MG63 (cell line): ENCODE measurements at regions not wholly inside any gene's neighbourhood (a gene's known extent, or its start where the extent isn't known, plus 50 kb on each side); places are given as distances from the start of the nearest gene placed in this dataset.

Experiments used
- DNase-seq: peaks from one replicate; pipeline ENCODE4 v3.0.0-alpha.2; 2020
- H3K27me3 ChIP-seq: fragments of 250-450 bp; sonication (Bioruptor Pico); 2 replicates; pipeline ENCODE4 v1.5.1; 2020; ENCODE audit warnings: mild to moderate bottlenecking, moderate library complexity
- H3K36me3 ChIP-seq: fragments of 250-450 bp; sonication (Bioruptor Pico); 2 replicates; pipeline ENCODE4 v1.5.1; 2020; ENCODE audit warnings: mild to moderate bottlenecking, moderate library complexity
- H3K4me3 ChIP-seq: fragments of 250-450 bp; sonication (Bioruptor Pico); 2 replicates; pipeline ENCODE4 v1.5.1; 2020; ENCODE audit warnings: mild to moderate bottlenecking, moderate library complexity
- H3K9me3 ChIP-seq: fragments of 250-450 bp; sonication (Bioruptor Pico); 2 replicates; pipeline ENCODE4 v1.5.1; 2020; ENCODE audit warnings: mild to moderate bottlenecking, moderate library complexity

- Histone ChIP-seq H3K36me3 (no peaks in the 10 kb centered on the region), H3K27me3 (no peaks in the 10 kb centered on the region)
- DNase-seq = no peak
These were observed 282.9 kb downstream of the PTPRU start for GRCh38 chr1:29519108-29519787.

GRCh38 chr1:29518183-29518835, 282.0 kb downstream of the PTPRU start:
- no peak for DNase-seq
- Histone ChIP-seq H3K36me3 (no peaks in the 10 kb centered on the region), H3K9me3 (no peaks in the 10 kb centered on the region), H3K4me3 (no peak overlapping the region), H3K27me3 (no peaks in the 10 kb centered on the region)

More at GRCh38 chr1:29519108-29519787, 282.9 kb downstream of the PTPRU start:
- no peak overlapping the region for H3K4me3 ChIP-seq
- H3K9me3 ChIP-seq = no peaks in the 10 kb centered on the region

GRCh38 chr1:29517251-29518086, 281.1 kb downstream of the PTPRU start:
- DNase-seq = no peak
- no peaks in the 10 kb centered on the region for H3K9me3 ChIP-seq

GRCh38 chr1:29516063-29516820, 279.9 kb downstream of the PTPRU start:
- Histone ChIP-seq H3K9me3 (no peaks in the 10 kb centered on the region), H3K36me3 (no peaks in the 10 kb centered on the region), H3K4me3 (no peak overlapping the region), H3K27me3 (no peaks in the 10 kb centered on the region)
- no peak for DNase-seq

More at GRCh38 chr1:29517251-29518086, 281.1 kb downstream of the PTPRU start:
- Histone ChIP-seq H3K36me3 (no peaks in the 10 kb centered on the region), H3K27me3 (no peaks in the 10 kb centered on the region), H3K4me3 (no peak overlapping the region)

- Histone ChIP-seq H3K4me3 (no peak overlapping the region), H3K36me3 (no peaks in the 10 kb centered on the region), H3K9me3 (no peaks in the 10 kb centered on the region), H3K27me3 (no peaks in the 10 kb centered on the region)
- no peak for DNase-seq
These were observed 279.0 kb downstream of the PTPRU start for GRCh38 chr1:29515170-29515955.

GRCh38 chr1:29514361-29515169, 278.2 kb downstream of the PTPRU start:
- no peaks in the 10 kb centered on the region for H3K27me3 ChIP-seq
- H3K4me3 ChIP-seq = no peak overlapping the region
- no peaks in the 10 kb centered on the region for H3K9me3 ChIP-seq
- no peak for DNase-seq
- no peaks in the 10 kb centered on the region for H3K36me3 ChIP-seq

GRCh38 chr1:29513357-29513756, 277.0 kb downstream of the PTPRU start:
- peak; percentile 62 for DNase-seq
- H3K36me3 ChIP-seq = no peaks in the 10 kb centered on the region
- H3K9me3 ChIP-seq = no peaks in the 10 kb centered on the region
- no peaks in the 10 kb centered on the region for H3K27me3 ChIP-seq
- H3K4me3 ChIP-seq = no peak overlapping the region

GRCh38 chr1:29511436-29511835, 275.1 kb downstream of the PTPRU start:
- no peak for DNase-seq
- no peaks in the 10 kb centered on the region for H3K9me3 ChIP-seq
- H3K4me3 ChIP-seq = no peak overlapping the region
- H3K36me3 ChIP-seq = no peaks in the 10 kb centered on the region
- H3K27me3 ChIP-seq = no peaks in the 10 kb centered on the region

GRCh38 chr1:29508458-29509107, 272.3 kb downstream of the PTPRU start:
- DNase-seq = no peak
- Histone ChIP-seq H3K36me3 (no peaks in the 10 kb centered on the region), H3K4me3 (no peak overlapping the region), H3K9me3 (no peaks in the 10 kb centered on the region), H3K27me3 (no peaks in the 10 kb centered on the region)

GRCh38 chr1:29506678-29507225, 270.4 kb downstream of the PTPRU start:
- Histone ChIP-seq H3K36me3 (no peaks in the 10 kb centered on the region), H3K27me3 (no peaks in the 10 kb centered on the region), H3K4me3 (no peak overlapping the region), H3K9me3 (no peaks in the 10 kb centered on the region)
- no peak for DNase-seq

GRCh38 chr1:29505532-29506220, 269.4 kb downstream of the PTPRU start:
- no peaks in the 10 kb centered on the region for H3K9me3 ChIP-seq
- no peaks in the 10 kb centered on the region for H3K27me3 ChIP-seq
- H3K4me3 ChIP-seq = no peak overlapping the region
- no peaks in the 10 kb centered on the region for H3K36me3 ChIP-seq
- DNase-seq = no peak

GRCh38 chr1:29504709-29505410, 268.5 kb downstream of the PTPRU start:
- H3K4me3 ChIP-seq = no peak overlapping the region
- DNase-seq = peak; percentile 35
- H3K36me3 ChIP-seq = no peaks in the 10 kb centered on the region
- H3K9me3 ChIP-seq = no peaks in the 10 kb centered on the region
- no peaks in the 10 kb centered on the region for H3K27me3 ChIP-seq

- Histone ChIP-seq H3K36me3 (no peaks in the 10 kb centered on the region), H3K27me3 (no peaks in the 10 kb centered on the region), H3K9me3 (no peaks in the 10 kb centered on the region), H3K4me3 (no peak overlapping the region)
- peak; percentile 59 for DNase-seq
These were observed 267.9 kb downstream of the PTPRU start for GRCh38 chr1:29504196-29504595.
